ENCODE measurements at regions not wholly inside any gene's neighbourhood (a gene's known extent, or its start where the extent isn't known, plus 50 kb on each side); places are given as distances from the start of the nearest gene placed in this dataset.

DNA sequence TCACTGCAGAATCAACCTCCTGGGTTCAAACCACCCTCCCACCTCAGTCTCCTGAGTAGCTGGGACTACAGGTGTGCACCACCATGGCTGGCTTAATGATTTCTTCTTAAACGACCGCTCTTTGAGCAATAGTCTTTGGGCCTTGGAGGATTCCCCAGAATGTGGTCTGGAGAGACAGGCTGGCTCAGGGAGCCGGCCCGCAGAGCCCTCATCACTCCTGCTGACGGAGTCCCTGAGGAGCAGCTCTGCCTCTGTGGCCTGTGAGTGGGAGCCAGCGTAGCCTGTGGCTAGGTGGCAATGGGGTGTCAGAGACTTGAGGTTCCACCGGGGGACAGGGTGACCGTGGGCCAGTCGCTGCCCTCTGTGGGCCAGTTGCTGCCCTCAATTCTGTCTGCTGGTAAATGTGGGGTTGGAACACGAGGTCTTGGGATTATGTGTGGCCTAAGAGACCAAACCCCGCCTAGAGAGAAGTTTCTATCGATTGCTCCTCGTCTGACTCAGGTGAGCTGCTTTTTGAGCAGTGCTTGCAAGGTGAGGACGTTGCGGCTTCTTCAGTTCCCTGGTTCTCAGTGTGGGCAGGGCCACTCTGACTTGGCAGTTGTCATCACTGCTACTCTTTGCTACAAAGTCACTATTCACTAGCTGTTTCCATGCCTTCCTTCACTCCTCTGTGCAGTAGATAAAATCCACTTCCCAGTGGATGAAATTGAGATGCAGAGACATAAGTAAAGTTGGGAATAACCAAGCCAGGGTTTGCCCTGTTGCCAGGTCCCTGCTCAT lies 124.8 kb upstream of the NECTIN1 start:
- DNase-seq (ENCODE audit: low spot score), result no peak

GRCh38 chr11:119852741-119853140 lies 123.7 kb upstream of the NECTIN1 start:
- DNase-seq (ENCODE audit: low spot score), result no peak

DNA sequence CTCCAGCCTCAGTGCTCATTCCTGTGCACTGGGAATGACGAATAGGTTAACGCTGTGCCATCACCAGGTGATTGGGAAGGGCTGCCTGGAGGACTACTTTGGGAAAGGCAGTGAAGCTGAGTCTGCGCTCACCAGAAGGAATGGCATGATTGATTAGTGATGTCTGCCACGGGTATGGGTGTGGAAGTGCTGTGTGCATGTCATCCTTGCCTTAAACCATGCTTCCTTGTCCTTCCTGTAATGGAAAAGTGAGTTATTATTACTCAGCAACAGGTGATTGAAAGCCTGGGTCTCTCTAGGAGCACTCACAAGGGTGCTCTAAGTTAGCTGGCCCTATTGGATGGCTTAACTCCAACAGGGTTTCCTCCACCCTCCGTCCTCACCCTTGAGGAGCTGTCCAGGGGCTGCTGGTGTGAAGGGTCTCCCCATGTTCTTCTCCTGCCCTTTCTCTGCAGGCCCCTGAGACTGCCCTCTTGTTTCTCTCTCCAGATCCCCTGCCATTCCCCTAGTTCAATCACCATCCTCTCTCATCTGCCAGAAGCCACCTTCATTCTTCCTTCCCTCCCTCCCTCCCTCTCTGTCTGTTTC lies 121.9 kb upstream of the NECTIN1 start:
- no peak for DNase-seq (ENCODE audit: low spot score)

DNA sequence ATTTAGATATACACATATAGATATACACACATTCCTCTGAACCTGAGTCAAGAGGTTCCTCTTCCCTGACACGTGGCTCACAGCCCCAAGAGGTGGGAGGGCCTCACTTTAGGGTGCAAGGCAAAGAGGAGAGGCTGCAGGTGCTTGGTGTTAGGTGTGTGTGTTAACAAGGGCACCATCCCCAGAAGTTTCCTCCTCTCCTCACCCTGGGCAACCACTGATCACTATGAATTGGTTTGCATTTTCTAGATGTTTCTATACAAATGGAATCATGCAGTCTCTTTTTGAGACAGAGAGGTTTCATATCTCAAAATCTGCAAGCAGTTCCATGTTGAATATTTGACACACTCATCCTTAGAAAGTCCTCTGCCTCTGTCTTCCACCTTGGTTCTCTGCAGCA lies 120.9 kb upstream of the NECTIN1 start:
- DNase-seq (ENCODE audit: low spot score), result no peak

- DNase-seq (ENCODE audit: low spot score), result no peak
Observed at GRCh38 chr11:119847853-119848252, 118.9 kb upstream of the NECTIN1 start.

GRCh38 chr11:119846374-119846773 lies 117.4 kb upstream of the NECTIN1 start:
- DNase-seq (ENCODE audit: low spot score), result no peak

- DNase-seq (ENCODE audit: low spot score), result no peak
Observed at GRCh38 chr11:119845756-119846155, 116.8 kb upstream of the NECTIN1 start.

DNA sequence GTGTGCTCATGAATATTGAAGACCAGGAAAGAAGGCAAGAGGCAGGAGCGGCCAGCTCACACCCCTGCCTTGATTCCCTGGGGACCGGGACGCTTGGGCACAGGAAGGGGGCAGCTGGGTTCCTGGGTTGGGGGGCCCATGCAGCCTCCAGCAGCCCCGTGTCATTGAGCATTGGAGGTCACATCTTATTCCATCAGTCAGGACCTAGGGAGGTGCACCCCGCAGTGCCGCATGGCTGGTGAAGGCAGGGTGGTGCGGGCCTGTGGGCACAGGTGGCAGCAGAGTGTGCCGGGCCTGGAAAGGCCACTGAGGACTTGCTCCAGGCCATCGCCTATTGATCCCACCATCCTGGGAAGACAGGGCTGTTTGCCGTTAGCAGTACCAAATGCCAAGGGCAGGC lies 116.3 kb upstream of the NECTIN1 start:
- DNase-seq (ENCODE audit: low spot score), result no peak

DNA sequence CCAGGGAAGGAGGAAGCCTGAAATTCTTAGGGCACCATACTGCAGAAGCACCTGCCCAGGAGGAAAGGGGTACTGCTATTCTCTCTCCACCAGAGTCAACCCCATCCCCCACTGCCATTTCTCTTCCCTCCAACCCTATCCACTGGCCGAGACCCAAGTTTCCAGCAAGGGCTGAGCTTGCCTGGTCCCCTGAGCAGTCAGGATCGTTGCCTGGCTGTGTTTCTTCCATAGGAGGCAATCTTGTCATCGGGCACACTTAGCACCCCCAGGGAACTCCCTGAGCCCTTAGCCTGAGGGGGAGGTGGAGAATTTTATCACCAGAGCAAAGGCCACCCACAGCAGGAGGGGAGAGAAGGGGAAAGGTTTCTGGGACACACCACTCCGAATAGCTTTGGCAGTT lies 115.8 kb upstream of the NECTIN1 start:
- DNase-seq (ENCODE audit: low spot score), result no peak

- no peak for DNase-seq (ENCODE audit: low spot score)
Observed at GRCh38 chr11:119843877-119844276, 114.9 kb upstream of the NECTIN1 start.

- DNase-seq (ENCODE audit: low spot score), result no peak
Observed at GRCh38 chr11:119842731-119843130, 113.7 kb upstream of the NECTIN1 start.

- no peak for DNase-seq (ENCODE audit: low spot score)
Observed at GRCh38 chr11:119839476-119840133, 110.6 kb upstream of the NECTIN1 start.

DNA sequence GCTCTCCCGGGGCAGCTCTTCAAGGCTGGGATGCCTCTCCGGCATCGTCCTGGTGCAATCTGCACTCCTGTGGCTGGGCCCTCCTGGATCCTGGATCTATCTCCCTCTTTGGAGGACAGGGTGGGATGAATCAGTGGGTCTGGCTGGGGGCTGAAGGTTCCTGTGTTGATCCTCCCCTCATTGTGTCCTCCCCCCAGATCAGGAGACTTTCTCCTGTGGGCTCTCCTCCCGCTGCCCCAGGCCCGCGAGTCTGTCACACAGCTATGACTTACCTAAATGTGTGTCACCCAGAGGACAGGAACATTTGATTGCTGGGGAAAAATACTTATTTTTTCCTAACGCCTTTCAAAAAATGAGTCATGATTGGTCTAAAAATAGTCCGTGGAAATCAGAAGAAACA lies 106.8 kb upstream of the NECTIN1 start:
- DNase-seq (ENCODE audit: low spot score), result no peak

GRCh38 chr11:119832202-119832935 lies 103.4 kb upstream of the NECTIN1 start:
- no peak for DNase-seq (ENCODE audit: low spot score)

- no peak for DNase-seq (ENCODE audit: low spot score)
Observed at GRCh38 chr11:119831011-119831410, 102.0 kb upstream of the NECTIN1 start.

GRCh38 chr11:119830400-119830799 lies 101.4 kb upstream of the NECTIN1 start:
- no peak for DNase-seq (ENCODE audit: low spot score)

DNA sequence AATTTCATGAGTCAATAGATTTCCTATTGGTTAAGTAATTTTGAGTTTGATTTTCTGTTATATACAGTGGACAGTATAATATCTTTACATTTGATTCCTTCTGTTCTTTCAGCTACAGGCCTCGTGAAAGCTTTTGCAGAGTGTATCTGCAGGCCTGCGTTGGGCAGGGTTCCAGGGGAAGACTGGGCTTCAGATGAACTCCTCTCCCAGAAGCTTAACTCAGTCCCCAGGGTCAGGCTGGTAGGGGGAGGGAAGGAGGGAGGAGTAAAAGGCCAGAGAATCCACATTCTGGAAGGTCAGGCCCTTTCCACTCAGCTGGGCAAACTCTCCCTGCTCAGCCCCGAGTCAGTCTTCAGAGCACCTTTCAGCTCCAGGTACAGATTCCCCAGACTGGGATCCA lies 100.4 kb upstream of the NECTIN1 start:
- DNase-seq (ENCODE audit: low spot score), result no peak

DNA sequence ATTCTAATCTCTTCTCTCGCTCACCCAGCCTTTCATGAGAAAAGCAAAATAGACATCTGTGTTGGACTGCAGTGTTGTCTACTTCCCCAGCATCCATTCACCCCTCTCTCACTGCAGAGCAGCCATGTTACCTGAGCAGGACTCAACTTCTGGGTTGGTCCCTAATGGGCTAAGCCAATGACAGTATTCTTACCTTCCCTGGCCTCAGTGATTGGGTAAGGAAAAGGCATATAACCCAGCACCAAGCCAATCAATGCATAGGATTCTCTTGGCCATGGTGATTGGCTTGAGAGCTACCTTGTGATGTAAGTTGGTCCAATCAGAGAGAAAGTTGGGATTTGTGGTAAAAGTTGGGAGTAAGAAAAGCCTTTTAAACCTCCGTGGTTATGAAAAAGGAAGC lies 99.8 kb upstream of the NECTIN1 start:
- DNase-seq (ENCODE audit: low spot score), result no peak

DNA sequence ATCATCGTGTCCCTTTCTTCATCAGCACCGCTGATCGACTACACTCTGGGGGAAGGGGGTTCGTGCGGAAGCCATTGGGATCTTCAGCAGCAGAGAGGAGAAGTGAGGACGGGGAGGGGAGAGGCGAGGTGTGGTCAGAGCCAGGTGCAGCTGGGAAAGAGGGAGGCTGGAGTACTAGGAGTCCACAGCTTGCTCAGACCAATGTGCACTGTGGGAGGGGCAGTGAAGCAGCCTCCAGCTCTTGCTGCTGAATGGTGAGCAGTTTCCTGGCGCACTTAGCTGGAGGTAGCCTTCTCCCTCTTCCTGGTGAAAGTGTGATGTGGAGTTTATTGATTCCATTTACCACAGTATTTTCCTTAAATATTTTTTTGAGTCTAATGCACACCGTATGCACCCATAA lies 99.0 kb upstream of the NECTIN1 start:
- DNase-seq (ENCODE audit: low spot score), result no peak

DNA sequence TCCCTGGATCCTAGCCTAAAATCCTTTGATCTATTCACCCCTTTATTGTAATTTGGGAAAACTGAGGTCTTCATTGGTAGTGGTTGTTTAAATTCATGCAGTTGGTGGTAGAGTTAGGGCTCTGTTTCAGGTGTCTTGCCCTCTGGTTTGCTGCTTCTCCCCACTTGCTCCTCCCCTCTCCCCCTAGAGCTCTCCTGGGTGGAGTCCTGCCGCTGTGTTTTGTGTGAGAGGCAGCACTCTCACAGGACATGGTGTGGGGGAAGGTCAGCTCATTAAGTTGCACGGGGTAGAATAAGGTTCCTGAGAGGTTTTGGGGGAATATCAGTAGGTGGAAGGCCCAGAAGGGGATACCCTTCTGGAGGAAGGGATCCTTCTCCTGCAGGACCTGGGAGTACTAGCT lies 98.1 kb upstream of the NECTIN1 start:
- DNase-seq (ENCODE audit: low spot score), result no peak

DNA sequence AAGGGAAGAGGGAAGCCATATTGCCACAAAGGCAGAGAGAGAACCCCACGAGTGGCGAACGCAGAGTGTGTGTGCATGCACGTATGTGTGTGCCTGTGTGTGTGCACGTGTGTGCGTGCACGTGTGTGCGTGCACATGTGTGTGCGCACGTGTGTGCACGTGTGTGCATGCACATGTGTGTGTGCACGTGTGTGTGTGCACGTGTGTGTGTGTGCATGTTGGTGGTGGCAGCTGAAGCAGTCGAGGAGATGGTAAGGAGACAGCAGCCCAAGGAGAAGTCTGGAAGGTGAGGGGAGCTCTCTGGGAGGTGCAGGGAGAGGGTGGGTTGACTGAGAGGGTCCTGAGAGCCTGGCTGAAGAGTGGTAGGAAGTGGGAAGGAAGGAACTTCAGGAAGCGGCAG lies 94.1 kb upstream of the NECTIN1 start:
- no peak for DNase-seq (ENCODE audit: low spot score)

- DNase-seq (ENCODE audit: low spot score), result no peak
Observed at GRCh38 chr11:119816660-119817059, 87.7 kb upstream of the NECTIN1 start.

GRCh38 chr11:119814766-119815165 lies 85.8 kb upstream of the NECTIN1 start:
- no peak for DNase-seq (ENCODE audit: low spot score)
